BE2C (cell line): ENCODE measurements at regions not wholly inside any gene's neighbourhood (a gene's known extent, or its start where the extent isn't known, plus 50 kb on each side); places are given as distances from the start of the nearest gene placed in this dataset.
A peak's percentile ranks its signal among the peaks of the same experiment; 100 is the strongest.

Source experiments
- DNase-seq: peaks from one replicate; pipeline ENCODE4 v3.0.0-alpha.2; 2020
- H3K27me3 ChIP-seq: fragments of 250-450 bp; sonication (Bioruptor Pico); 2 replicates; pipeline ENCODE4 v1.5.1; 2020; ENCODE audit warnings: mild to moderate bottlenecking
- H3K36me3 ChIP-seq: fragments of 250-450 bp; sonication (Bioruptor Pico); 2 replicates; pipeline ENCODE4 v1.5.1; 2020; ENCODE audit warnings: mild to moderate bottlenecking
- H3K4me1 ChIP-seq: fragments of 250-450 bp; sonication (Bioruptor Pico); 2 replicates; pipeline ENCODE4 v1.5.1; 2020
- H3K4me3 ChIP-seq: 2 replicates; pipeline ENCODE4 v1.5.1; 2011; ENCODE audit warnings: low read depth, low read length
- H3K9me3 ChIP-seq: fragments of 250-450 bp; sonication (Bioruptor Pico); 2 replicates; pipeline ENCODE4 v1.5.1; 2020
- TF ChIP-seq, protein P1 (sequence below): IDR thresholded peaks from 2 replicates; pipeline ENCODE4 v1.5.1; 2012; ENCODE audit warnings: mild to moderate bottlenecking, low read depth, low read length

DNA sequence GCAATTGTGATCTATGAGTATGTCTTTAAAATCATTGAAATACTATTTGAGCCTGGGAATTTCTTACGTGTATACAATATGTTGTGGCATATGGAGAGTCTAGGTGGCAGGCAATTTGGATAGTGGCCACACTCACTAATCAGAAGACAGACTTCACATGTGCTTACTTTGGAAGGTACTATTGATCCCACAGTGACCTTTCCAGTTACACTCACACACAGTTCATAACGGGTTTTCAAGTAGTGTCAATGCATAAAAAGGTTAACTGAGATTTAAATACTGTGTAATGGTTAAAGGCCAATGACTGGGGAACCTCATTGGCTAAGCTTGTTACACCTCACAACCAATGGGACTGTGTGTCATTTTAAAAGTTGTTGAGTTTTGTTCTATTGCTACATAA is 783.2 kb downstream of the RPA4 start:
- Histone ChIP-seq H3K4me3 (no peak overlapping the region), H3K4me1 (no peaks in the 10 kb centered on the region), H3K27me3 (no peaks in the 10 kb centered on the region), H3K36me3 (no peaks in the 10 kb centered on the region), H3K9me3 (no peaks in the 10 kb centered on the region)
- no peak for DNase-seq
- TF ChIP-seq, protein P1, sequence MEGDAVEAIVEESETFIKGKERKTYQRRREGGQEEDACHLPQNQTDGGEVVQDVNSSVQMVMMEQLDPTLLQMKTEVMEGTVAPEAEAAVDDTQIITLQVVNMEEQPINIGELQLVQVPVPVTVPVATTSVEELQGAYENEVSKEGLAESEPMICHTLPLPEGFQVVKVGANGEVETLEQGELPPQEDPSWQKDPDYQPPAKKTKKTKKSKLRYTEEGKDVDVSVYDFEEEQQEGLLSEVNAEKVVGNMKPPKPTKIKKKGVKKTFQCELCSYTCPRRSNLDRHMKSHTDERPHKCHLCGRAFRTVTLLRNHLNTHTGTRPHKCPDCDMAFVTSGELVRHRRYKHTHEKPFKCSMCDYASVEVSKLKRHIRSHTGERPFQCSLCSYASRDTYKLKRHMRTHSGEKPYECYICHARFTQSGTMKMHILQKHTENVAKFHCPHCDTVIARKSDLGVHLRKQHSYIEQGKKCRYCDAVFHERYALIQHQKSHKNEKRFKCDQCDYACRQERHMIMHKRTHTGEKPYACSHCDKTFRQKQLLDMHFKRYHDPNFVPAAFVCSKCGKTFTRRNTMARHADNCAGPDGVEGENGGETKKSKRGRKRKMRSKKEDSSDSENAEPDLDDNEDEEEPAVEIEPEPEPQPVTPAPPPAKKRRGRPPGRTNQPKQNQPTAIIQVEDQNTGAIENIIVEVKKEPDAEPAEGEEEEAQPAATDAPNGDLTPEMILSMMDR, result no peak

GRCh38 chrX:97668126-97668525 is 784.4 kb downstream of the RPA4 start:
- H3K27me3 ChIP-seq, result no peaks in the 10 kb centered on the region
- H3K4me1 ChIP-seq, result no peaks in the 10 kb centered on the region
- H3K36me3 ChIP-seq, result no peaks in the 10 kb centered on the region
- TF ChIP-seq, protein P1, result no peak
- no peaks in the 10 kb centered on the region for H3K9me3 ChIP-seq
- no peak overlapping the region for H3K4me3 ChIP-seq
- no peak for DNase-seq

DNA sequence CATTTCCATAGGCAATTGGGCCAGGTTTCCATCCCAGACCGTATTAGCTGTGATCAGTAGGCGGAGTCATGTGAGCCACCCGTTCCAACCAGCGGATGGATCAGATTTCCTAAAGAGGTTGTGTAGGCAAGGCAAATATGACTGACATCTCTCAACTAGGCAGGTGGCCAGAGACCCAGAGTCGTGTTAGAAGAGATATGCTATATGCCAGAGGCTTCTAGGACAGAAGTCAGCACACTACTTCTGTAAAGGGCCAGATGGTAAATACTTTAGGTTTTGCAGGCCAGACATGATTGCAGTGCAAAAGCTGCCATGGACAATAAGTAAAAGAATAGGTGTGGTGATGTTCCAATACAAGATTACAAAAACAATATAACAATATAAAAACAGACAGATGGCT is 788.4 kb downstream of the RPA4 start:
- H3K9me3 ChIP-seq, result no peaks in the 10 kb centered on the region
- no peak overlapping the region for H3K4me3 ChIP-seq
- no peaks in the 10 kb centered on the region for H3K4me1 ChIP-seq
- no peaks in the 10 kb centered on the region for H3K36me3 ChIP-seq
- TF ChIP-seq, protein P1, result no peak
- DNase-seq, result peak; percentile 3
- H3K27me3 ChIP-seq, result no peaks in the 10 kb centered on the region

- H3K36me3 ChIP-seq, result no peaks in the 10 kb centered on the region
- H3K4me3 ChIP-seq, result no peak overlapping the region
- no peaks in the 10 kb centered on the region for H3K9me3 ChIP-seq
- no peak for DNase-seq
- no peaks in the 10 kb centered on the region for H3K4me1 ChIP-seq
- H3K27me3 ChIP-seq, result no peaks in the 10 kb centered on the region
- TF ChIP-seq, protein P1, result no peak
These were observed 788.9 kb downstream of the RPA4 start for GRCh38 chrX:97672608-97673007.

GRCh38 chrX:97673135-97673534 is 789.4 kb downstream of the RPA4 start:
- Histone ChIP-seq H3K4me3 (no peak overlapping the region), H3K9me3 (no peaks in the 10 kb centered on the region), H3K4me1 (no peaks in the 10 kb centered on the region), H3K36me3 (no peaks in the 10 kb centered on the region), H3K27me3 (no peaks in the 10 kb centered on the region)
- TF ChIP-seq, protein P1, result no peak
- no peak for DNase-seq

- TF ChIP-seq, protein P1, result no peak
- Histone ChIP-seq H3K4me3 (no peak overlapping the region), H3K4me1 (no peaks in the 10 kb centered on the region), H3K9me3 (no peaks in the 10 kb centered on the region), H3K36me3 (no peaks in the 10 kb centered on the region), H3K27me3 (no peaks in the 10 kb centered on the region)
- no peak for DNase-seq
These were observed 799.5 kb downstream of the RPA4 start for GRCh38 chrX:97682991-97683840.
